BJ (cell line): ENCODE measurements at regions not wholly inside any gene's neighbourhood (a gene's known extent, or its start where the extent isn't known, plus 50 kb on each side); places are given as distances from the start of the nearest gene placed in this dataset.

Source experiments
- CTCF ChIA-PET: fragments of 350-600 bp; formaldehyde crosslinking; extraction: SDS; loops from one replicate; lab custom pipeline; 2021; ENCODE audit warnings: antibody characterized with exemption, inconsistent platforms; lab: Yijun Ruan, JAX
- POLR2A ChIA-PET: fragments of 300-600 bp; sonication (Branson Sonifier 250); formaldehyde crosslinking; extraction: SDS; loops from one replicate; lab custom pipeline; 2021; ENCODE audit warnings: antibody characterized with exemption; lab: Charles Lee
- DNase-seq: peaks from one replicate; pipeline ENCODE4 v3.0.0-alpha.2; 2011; ENCODE audit warnings: low read depth
- H3K27me3 ChIP-seq: 2 replicates; pipeline ENCODE4 v1.6.0; 2011; ENCODE audit warnings: low read length; ENCODE audit not compliant: control insufficient read depth, insufficient read depth
- H3K36me3 ChIP-seq: 2 replicates; pipeline ENCODE4 v1.5.1; 2011; ENCODE audit warnings: low read length; ENCODE audit not compliant: control insufficient read depth, insufficient read depth
- H3K4me3 ChIP-seq: 2 replicates; pipeline ENCODE4 v1.5.1; 2011; ENCODE audit warnings: low read depth, mild to moderate bottlenecking, control low read depth, low read length
- CTCF ChIP-seq: IDR thresholded peaks from 2 replicates; pipeline ENCODE4 v1.5.1; 2011; ENCODE audit warnings: low read depth, mild to moderate bottlenecking, control low read depth, inconsistent platforms, low read length, moderate library complexity; ENCODE audit not compliant: insufficient read depth

- CTCF ChIA-PET = interaction anchor here (0.6 to 1.7 kb wide), 6 partner anchors 10 to 724 kb away, joined by 3 to 9 read pairs (median 4); no protein-coding TSS in a partner anchor
- Histone ChIP-seq H3K36me3 (no peaks in the 10 kb centered on the region), H3K4me3 (no peak overlapping the region), H3K27me3 (peaks cover 3% of the 10 kb centered on the region)
- no peak for TF ChIP-seq CTCF
- DNase-seq = no peak
- POLR2A ChIA-PET = no interaction called here
These were observed 170.6 kb upstream of the NCK2 start for GRCh38 chr2:105573910-105574655.

GRCh38 chr2:105573490-105573889 is 171.2 kb upstream of the NCK2 start:
- Histone ChIP-seq H3K27me3 (peaks cover 3% of the 10 kb centered on the region), H3K36me3 (no peaks in the 10 kb centered on the region), H3K4me3 (no peak overlapping the region)
- ChIA-PET CTCF (interaction anchor here (0.6 to 1.6 kb wide), 5 partner anchors 16 to 724 kb away, joined by 3 to 9 read pairs (median 3); no protein-coding TSS in a partner anchor), POLR2A (no interaction called here)
- no peak for DNase-seq
- no peak for TF ChIP-seq CTCF

GRCh38 chr2:105571445-105571987 is 172.7 kb upstream of the FHL2 start:
- ChIA-PET CTCF (no interaction called here), POLR2A (no interaction called here)
- Histone ChIP-seq H3K36me3 (no peaks in the 10 kb centered on the region), H3K4me3 (no peak overlapping the region), H3K27me3 (peaks cover 5% of the 10 kb centered on the region)
- TF ChIP-seq CTCF = no peak
- DNase-seq = no peak

- Histone ChIP-seq H3K27me3 (peaks cover 7% of the 10 kb centered on the region), H3K36me3 (no peaks in the 10 kb centered on the region), H3K4me3 (no peak overlapping the region)
- ChIA-PET CTCF (no interaction called here), POLR2A (no interaction called here)
- no peak for TF ChIP-seq CTCF
- DNase-seq = no peak
These were observed 171.9 kb upstream of the FHL2 start for GRCh38 chr2:105570757-105571156.

- no peak for TF ChIP-seq CTCF
- CTCF ChIA-PET = no interaction called here
- POLR2A ChIA-PET = no interaction called here
- Histone ChIP-seq H3K4me3 (no peak overlapping the region), H3K27me3 (peaks cover 7% of the 10 kb centered on the region), H3K36me3 (no peaks in the 10 kb centered on the region)
- DNase-seq = no peak
These were observed 171.5 kb upstream of the FHL2 start for GRCh38 chr2:105570326-105570725.
